GM23338 (cell line): ENCODE measurements at regions not wholly inside any gene's neighbourhood (a gene's known extent, or its start where the extent isn't known, plus 50 kb on each side); places are given as distances from the start of the nearest gene placed in this dataset.

Experiments used
- ATAC-seq: fragments of 200-7000 bp; cut with Tn5 transposase; 3 replicates; pipeline ENCODE4 v1.9.1; 2020
- DNase-seq: peaks from one replicate; pipeline ENCODE4 v3.0.0-alpha.2; 2015; ENCODE audit warnings: low spot score
- H2AFZ ChIP-seq: fragments of 200-600 bp; sonication (generic); 2 replicates; pipeline ENCODE4 v1.8.0; 2016; ENCODE audit warnings: antibody characterized with exemption, mild to moderate bottlenecking, moderate library complexity
- H3F3A ChIP-seq: fragments of 200-600 bp; sonication (generic); replicated peaks from 2 replicates; pipeline ENCODE4 v1.8.0; 2017; ENCODE audit warnings: antibody characterized with exemption, mixed run types, low read depth
- H3K27ac ChIP-seq: fragments of 200-600 bp; sonication (generic); 2 replicates; pipeline ENCODE4 v1.6.1; 2016; ENCODE audit warnings: low read depth
- H3K27me3 ChIP-seq: fragments of 200-600 bp; sonication (generic); 2 replicates; pipeline ENCODE4 v1.8.0; 2016; ENCODE audit warnings: mild to moderate bottlenecking, mixed run types, moderate library complexity; ENCODE audit not compliant: insufficient read depth
- H3K36me3 ChIP-seq: fragments of 200-600 bp; sonication (generic); 2 replicates; pipeline ENCODE4 v1.8.0; 2016; ENCODE audit warnings: mild to moderate bottlenecking; ENCODE audit not compliant: insufficient read depth
- H3K4me1 ChIP-seq: fragments of 200-600 bp; sonication (generic); 2 replicates; pipeline ENCODE4 v1.8.0; 2016; ENCODE audit warnings: mild to moderate bottlenecking, moderate library complexity; ENCODE audit not compliant: insufficient read depth
- H3K4me2 ChIP-seq: fragments of 200-600 bp; sonication (generic); 2 replicates; pipeline ENCODE4 v1.7.1; 2017; ENCODE audit warnings: mixed run types
- H3K4me3 ChIP-seq: fragments of 200-600 bp; sonication (generic); 2 replicates; pipeline ENCODE4 v1.6.1; 2016; ENCODE audit warnings: mixed run types
- H3K79me2 ChIP-seq: fragments of 200-600 bp; sonication (generic); replicated peaks from 2 replicates; pipeline ENCODE4 v1.8.0; 2017; ENCODE audit warnings: mild to moderate bottlenecking; ENCODE audit not compliant: insufficient read depth
- H3K9me2 ChIP-seq: fragments of 200-600 bp; sonication (generic); 2 replicates; pipeline ENCODE4 v1.8.0; 2017; ENCODE audit not compliant: insufficient read depth
- H4K20me1 ChIP-seq: fragments of 200-600 bp; sonication (generic); replicated peaks from 2 replicates; pipeline ENCODE4 v1.8.0; 2017; ENCODE audit warnings: mild to moderate bottlenecking; ENCODE audit not compliant: insufficient read depth
- H3K27ac Mint-ChIP-seq: 2 replicates; pipeline ENCODE4 v1.8.0; 2020; ENCODE audit warnings: inconsistent platforms, mild to moderate bottlenecking, moderate library complexity, mixed read lengths
- H3K27me3 Mint-ChIP-seq: 3 replicates; pipeline ENCODE4 v1.8.0; 2022; ENCODE audit warnings: low read depth, mild to moderate bottlenecking, moderate library complexity, mixed read lengths, inconsistent platforms; ENCODE audit not compliant: insufficient read depth, poor library complexity
- H3K36me3 Mint-ChIP-seq: 3 replicates; pipeline ENCODE4 v1.8.0; 2021; ENCODE audit warnings: low read depth, mild to moderate bottlenecking, inconsistent platforms, moderate library complexity, mixed read lengths
- H3K4me1 Mint-ChIP-seq: 3 replicates; pipeline ENCODE4 v1.8.0; 2020; ENCODE audit warnings: mild to moderate bottlenecking, inconsistent platforms, mixed read lengths
- H3K4me3 Mint-ChIP-seq: 3 replicates; pipeline ENCODE4 v1.8.0; 2021; ENCODE audit warnings: moderate library complexity, mild to moderate bottlenecking, inconsistent platforms, mixed read lengths
- H3K9me3 Mint-ChIP-seq: 3 replicates; pipeline ENCODE4 v1.8.0; 2020; ENCODE audit warnings: moderate library complexity, mild to moderate bottlenecking, inconsistent platforms, mixed read lengths
- CREB1 ChIP-seq: fragments of 250-450 bp; sonication (Bioruptor Pico); IDR thresholded peaks from 2 replicates; pipeline ENCODE4 v1.5.0; 2020; ENCODE audit warnings: low read depth, mild to moderate bottlenecking, moderate library complexity
- CTCF ChIP-seq, 2 experiments: fragments of 200-600 bp in 1 of 2; sonication (generic) in 1 of 2; conservative IDR thresholded peaks; 2 replicates each; pipeline versions ENCODE4 v1.5.1 to v1.6.1; 2016 to 2017; ENCODE audit warnings: antibody characterized with exemption in 2 of 2, low read depth in 2 of 2, mild to moderate bottlenecking in 2 of 2, moderate library complexity in 1 of 2
- ETS1 ChIP-seq: IDR thresholded peaks from 2 replicates; pipeline ENCODE4 v1.6.1; 2016; ENCODE audit warnings: antibody characterized with exemption
- EZH2 ChIP-seq: fragments of 200-600 bp; sonication (generic); IDR thresholded peaks from one replicate; pipeline ENCODE4 v1.8.0; 2017; ENCODE audit warnings: antibody characterized with exemption, mild to moderate bottlenecking, low read depth; ENCODE audit not compliant: unreplicated experiment
- EZH2phosphoT487 ChIP-seq: fragments of 200-600 bp; sonication (generic); IDR thresholded peaks from one replicate; pipeline ENCODE4 v1.8.1; 2018; ENCODE audit warnings: antibody characterized with exemption; ENCODE audit not compliant: unreplicated experiment
- NANOG ChIP-seq: IDR thresholded peaks from 2 replicates; pipeline ENCODE4 v1.6.1; 2016; ENCODE audit warnings: antibody characterized with exemption, borderline replicate concordance
- POLR2AphosphoS5 ChIP-seq: IDR thresholded peaks from 2 replicates; pipeline ENCODE4 v1.6.1; 2016; ENCODE audit warnings: antibody characterized with exemption, low read depth
- REST ChIP-seq: IDR thresholded peaks from one replicate; pipeline ENCODE4 v1.6.1; 2018; ENCODE audit warnings: antibody characterized with exemption; ENCODE audit not compliant: unreplicated experiment
- STAT1 ChIP-seq: IDR thresholded peaks from one replicate; pipeline ENCODE4 v1.6.1; 2016; ENCODE audit warnings: antibody characterized with exemption; ENCODE audit not compliant: unreplicated experiment
- ZNF114 ChIP-seq: fragments of 250-450 bp; sonication (Bioruptor Pico); IDR thresholded peaks from 2 replicates; pipeline ENCODE4 v1.5.0; 2020; ENCODE audit warnings: mild to moderate bottlenecking, moderate library complexity
- ZNF331 ChIP-seq: fragments of 250-450 bp; sonication (Bioruptor Pico); IDR thresholded peaks from 2 replicates; pipeline ENCODE4 v1.5.0; 2020; ENCODE audit warnings: low read depth, mild to moderate bottlenecking, moderate library complexity
- ZNF462 ChIP-seq: fragments of 250-450 bp; sonication (Bioruptor Pico); IDR thresholded peaks from 2 replicates; pipeline ENCODE4 v1.5.0; 2020; ENCODE audit warnings: mild to moderate bottlenecking, moderate library complexity

- no peak for TF ChIP-seq CTCF (conservative IDR thresholded peaks at IDR 0.05; ENCODE audit: low read depth in 2 of 2)
- TF ChIP-seq EZH2phosphoT487: no peak
- TF ChIP-seq ETS1: no peak
- no peak for TF ChIP-seq EZH2
- TF ChIP-seq NANOG: no peak
- no peak for TF ChIP-seq ZNF114 (CRISPR knock-in tag)
Observed at GRCh38 chr18:2407961-2408360, 163.3 kb downstream of the METTL4 start (continued).

- no peaks in the 10 kb centered on the region for H3K4me1 ChIP-seq
- H4K20me1 ChIP-seq: no peaks in the 10 kb centered on the region
- H3K27ac ChIP-seq: no peak overlapping the region
- no peaks in the 10 kb centered on the region for H3K36me3 Mint-ChIP-seq
- no peak overlapping the region for H3K27ac Mint-ChIP-seq
- ATAC-seq (no peak), DNase-seq (no peak)
- H3F3A ChIP-seq: no peaks in the 10 kb centered on the region
- H3K4me1 Mint-ChIP-seq: peaks cover 9% of the 10 kb centered on the region; the same call in 2 of the 3 replicates
- peaks cover 2% of the 10 kb centered on the region for H3K27me3 Mint-ChIP-seq
- H3K4me3 ChIP-seq: no peak overlapping the region
- H3K9me2 ChIP-seq: no peaks in the 10 kb centered on the region
- no peaks in the 10 kb centered on the region for H3K36me3 ChIP-seq
- no peak overlapping the region for H3K4me2 ChIP-seq
- H3K9me3 Mint-ChIP-seq: no peaks in the 10 kb centered on the region
- H2AFZ ChIP-seq: no peak overlapping the region
- H3K27me3 ChIP-seq: no peaks in the 10 kb centered on the region
- H3K79me2 ChIP-seq: no peaks in the 10 kb centered on the region
- H3K4me3 Mint-ChIP-seq: no peak overlapping the region
- TF ChIP-seq ZNF331 (CRISPR knock-in tag): no peak
- TF ChIP-seq ZNF114 (CRISPR knock-in tag): no peak
- TF ChIP-seq REST: no peak
- TF ChIP-seq POLR2AphosphoS5: no peak
- no peak for TF ChIP-seq ZNF462 (CRISPR knock-in tag)
- no peak for TF ChIP-seq EZH2phosphoT487
- no peak for TF ChIP-seq NANOG
- no peak for TF ChIP-seq ETS1
- no peak for TF ChIP-seq STAT1
- TF ChIP-seq CREB1 (CRISPR knock-in tag): no peak
- no peak for TF ChIP-seq EZH2
Observed at GRCh38 chr18:2409906-2410305, 161.4 kb downstream of the METTL4 start.
